GM18505 (cell line): ENCODE measurements at regions not wholly inside any gene's neighbourhood (a gene's known extent, or its start where the extent isn't known, plus 50 kb on each side); places are given as distances from the start of the nearest gene placed in this dataset.

Experiments used
- ATAC-seq: cut with Tn5 transposase; IDR thresholded peaks from one replicate; pipeline ENCODE4 v1.9.1; 2021; ENCODE audit not compliant: unreplicated experiment
- POLR2A ChIP-seq: IDR thresholded peaks from 4 replicates; pipeline ENCODE4 v1.6.1; 2011; ENCODE audit warnings: borderline replicate concordance; ENCODE audit not compliant: insufficient read depth, insufficient read length; ENCODE audit errors: extremely low read depth

DNA sequence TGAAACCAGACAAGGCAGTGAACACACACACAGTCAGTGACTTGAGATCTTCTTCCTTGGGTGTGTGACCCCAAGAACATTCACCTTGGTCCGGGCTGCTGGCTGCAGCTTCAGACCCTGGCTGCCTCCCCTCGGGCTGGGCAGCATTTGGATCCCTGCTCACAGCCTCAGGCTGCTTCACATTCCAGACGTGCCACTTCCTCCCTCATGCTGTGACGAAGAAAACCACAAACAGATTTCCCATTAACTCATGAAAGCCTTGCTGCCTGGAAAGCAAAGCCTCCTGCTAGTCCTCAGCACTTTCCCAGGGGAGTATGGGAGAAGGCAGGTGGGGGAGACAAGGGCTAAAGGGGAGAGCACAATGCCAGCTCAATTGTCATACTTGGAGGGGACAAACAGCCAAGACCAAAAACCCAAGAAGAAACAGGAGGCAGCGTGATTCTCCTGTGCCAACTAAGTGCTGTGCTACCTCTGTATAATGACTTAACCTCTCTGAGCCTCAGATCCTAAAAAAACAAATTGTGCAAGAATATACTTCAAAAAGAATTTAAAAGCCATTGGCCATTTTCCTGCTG lies 594.6 kb upstream of the BRINP1 start:
- no peak for ATAC-seq

DNA sequence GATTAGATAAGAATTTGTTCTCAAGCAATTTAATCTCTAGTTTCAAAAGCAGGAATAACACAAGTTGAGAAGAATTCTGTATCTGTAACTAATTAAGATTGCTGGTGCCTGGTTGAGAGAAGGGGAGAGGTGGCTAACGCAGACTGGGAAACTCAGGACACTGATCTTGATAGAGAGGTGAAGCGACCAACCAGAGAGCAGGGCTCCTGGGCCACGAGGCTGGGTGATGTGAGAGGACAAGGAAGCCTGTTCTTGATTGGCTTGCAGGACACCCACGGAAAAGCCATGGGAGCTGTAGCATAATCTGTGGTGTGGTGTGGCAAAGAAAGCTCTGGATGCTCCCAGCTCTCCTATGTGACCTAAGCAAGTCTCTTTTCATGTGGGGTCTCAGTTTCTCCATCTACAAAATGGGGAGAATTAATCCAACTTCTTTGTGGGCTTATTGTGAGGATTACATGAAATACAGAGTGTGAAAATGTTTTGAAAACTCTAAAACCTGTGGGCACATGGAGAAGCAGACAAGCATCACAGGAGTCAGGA lies 594.1 kb upstream of the BRINP1 start:
- no peak for TF ChIP-seq POLR2A
- no peak for ATAC-seq

More for the DNA sequence above, 594.6 kb upstream of the BRINP1 start:
- TF ChIP-seq POLR2A = no peak

DNA sequence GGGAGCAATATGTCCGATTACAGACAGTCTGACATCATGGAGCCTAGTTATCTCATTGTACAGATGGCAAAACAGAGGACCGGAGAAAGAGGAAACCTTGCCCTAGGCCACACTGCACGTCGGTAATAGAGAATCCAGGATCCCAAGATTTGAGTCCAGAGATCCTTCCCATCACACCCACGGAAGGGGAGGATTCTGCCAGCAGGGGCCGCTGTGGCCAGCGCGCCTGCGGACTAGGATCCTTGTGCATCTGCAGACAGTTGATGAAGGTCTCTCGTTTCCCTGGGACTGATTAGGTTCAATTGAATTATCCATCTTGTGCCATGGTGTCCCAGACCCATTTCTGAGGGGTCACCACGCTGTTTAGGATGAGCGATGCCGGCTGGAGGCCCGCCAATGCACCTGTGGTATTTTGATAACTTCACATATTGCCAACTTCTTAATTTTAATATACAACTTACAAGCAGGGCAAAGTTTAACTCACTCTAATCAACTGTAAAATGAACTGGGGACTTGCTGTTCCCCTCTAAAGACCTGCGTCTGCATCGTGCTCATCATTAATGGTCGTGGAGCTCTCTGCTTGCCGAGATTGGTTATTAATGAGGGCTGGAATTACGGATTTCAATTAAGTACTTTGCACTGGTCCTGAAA lies 592.7 kb upstream of the BRINP1 start:
- ATAC-seq = no peak
- no peak for TF ChIP-seq POLR2A

DNA sequence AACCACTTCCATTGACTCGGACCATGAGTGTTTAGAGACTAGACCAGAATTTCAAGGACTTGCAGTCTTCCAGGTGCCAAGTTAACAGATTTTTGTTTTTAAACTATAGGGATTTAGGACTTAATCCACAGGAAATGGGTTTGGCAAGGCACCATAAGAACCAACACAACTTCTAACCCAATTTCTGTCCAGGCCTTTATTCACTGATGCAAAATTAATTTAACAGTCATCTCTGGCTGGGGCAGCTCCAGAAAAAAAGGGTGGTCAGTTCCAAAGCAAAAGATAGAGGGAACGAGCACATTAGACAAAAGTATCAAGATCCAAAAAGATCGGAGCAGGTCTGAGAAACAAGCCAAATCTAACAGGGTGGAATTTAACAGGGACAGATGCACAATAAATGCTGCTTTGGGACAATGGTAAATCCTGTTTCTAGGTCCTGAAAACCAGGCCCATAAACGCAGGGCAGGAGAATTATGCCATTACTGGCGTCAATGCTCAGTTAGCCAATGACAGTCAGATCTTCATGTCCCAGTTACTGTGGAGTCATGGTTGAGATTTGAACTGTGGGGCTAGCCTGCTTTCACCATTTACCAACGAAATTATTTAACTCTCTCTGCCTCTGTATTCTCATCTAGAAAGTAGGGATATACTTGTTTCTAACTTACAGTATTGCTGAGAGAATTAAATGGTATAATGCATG lies 590.8 kb upstream of the BRINP1 start:
- TF ChIP-seq POLR2A = no peak
- no peak for ATAC-seq

DNA sequence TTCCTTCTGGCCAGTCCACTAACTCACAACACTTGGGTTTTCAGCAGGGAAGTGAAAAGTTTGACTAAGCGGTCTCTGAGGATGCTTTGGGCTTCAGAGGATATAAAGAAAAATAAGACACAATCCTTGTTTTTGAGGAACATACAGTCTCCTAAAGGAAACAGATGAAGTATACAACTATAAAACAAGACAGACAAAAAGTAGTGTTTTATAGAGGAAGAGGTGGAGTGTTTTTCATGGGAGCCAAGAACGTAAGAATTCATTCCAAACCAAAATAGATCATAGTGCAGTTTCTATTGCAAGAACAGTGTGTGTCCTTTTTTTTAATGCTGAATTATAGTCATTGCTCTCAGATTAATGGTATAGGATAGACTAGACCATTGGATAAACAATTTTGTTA lies 586.9 kb upstream of the BRINP1 start:
- no peak for ATAC-seq
- TF ChIP-seq POLR2A = no peak

DNA sequence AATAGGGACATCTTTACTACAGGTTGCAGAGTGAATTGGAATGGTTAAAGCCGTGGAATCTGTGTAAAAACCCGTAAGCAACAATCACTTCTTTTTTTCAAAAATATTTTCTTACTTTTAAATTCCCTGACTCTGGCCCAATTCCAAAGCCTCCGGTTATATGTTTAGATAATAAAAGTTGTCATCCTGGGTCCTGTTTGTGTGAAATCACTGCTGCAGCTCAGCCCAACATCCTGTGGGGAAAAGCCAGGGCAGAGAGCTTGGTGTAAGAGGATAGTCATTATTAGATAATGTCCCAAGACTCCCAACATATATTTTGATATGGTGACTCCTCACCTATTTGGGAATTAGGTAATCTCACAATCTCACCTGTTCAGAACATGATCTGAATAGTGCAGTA lies 586.0 kb upstream of the BRINP1 start:
- TF ChIP-seq POLR2A = no peak
- ATAC-seq = no peak

DNA sequence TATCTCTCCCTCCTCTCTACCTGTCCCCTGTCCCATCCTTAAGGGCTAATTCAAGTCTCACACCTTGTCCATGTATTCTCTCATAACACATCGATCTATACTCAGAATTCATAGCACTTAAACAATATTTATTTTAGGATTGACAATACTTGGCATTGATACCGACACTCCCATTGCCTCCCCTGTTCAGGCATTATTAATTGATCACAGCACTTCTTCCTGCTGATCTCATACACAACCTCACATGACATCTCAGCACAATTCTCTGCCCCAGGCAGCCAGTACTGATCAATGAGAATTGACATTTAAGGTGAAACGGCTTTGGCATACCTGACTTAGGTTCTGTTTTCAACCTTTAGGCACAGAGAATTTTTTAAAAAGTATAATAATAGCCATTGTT lies 582.4 kb upstream of the BRINP1 start:
- no peak for TF ChIP-seq POLR2A
- ATAC-seq = no peak

DNA sequence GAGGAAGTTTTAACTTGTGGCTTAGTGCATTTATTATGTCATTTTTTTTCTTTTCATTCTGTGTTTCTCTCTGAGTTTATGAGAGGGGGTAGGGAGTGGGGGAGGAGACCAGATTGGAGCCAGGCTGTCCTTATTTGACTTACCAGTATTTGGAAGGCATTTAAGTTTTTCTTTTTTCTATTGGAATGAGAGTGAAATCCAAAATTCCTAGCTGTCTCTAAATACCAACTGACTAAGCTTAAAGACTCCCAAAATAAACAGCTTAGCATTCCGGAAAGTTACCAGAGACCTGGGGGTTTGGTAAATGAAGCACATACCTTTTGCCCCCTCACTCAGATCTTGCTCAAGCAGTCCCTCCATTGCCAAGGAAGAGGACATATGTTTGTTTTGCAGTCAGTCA lies 581.9 kb upstream of the BRINP1 start:
- no peak for ATAC-seq
- TF ChIP-seq POLR2A = no peak

DNA sequence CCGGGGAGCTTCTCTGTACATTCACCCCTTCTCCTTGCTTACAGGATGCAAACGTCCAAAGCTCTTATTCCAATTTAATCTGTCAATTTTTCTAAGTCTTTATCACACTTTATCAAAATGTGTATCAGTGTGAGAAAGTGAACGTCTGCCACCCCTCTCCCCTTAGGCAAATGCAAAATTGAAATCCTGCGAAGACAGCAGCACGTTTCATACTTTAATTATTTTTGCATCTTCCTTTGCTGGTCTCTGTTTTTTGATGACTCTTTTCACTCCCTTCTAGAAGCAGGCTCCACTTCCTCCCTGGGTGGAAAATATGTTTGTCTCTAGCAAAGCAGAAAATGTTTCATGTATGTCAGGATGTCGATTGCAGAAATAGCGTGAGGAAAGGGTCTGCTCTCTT lies 576.5 kb upstream of the BRINP1 start:
- ATAC-seq = no peak
- no peak for TF ChIP-seq POLR2A

DNA sequence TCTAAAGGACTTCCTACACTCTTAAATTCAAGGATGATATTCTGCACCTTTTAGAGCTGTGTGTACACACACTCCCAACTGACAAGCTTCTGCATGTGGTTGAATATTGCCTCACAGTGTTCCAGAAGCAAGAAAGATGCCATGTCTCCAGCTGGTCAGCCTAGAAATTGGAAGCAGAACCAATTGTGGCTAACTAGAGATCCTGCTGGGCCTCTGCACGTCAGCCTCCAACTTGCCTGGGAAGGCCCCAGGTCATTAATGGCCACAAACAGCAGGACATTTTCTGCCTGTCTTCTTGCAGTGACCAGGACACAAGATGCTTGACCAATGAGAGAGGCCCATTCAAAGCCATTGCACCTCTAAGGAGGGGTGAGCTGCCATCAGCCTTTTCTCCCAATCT lies 571.9 kb upstream of the BRINP1 start:
- no peak for ATAC-seq

DNA sequence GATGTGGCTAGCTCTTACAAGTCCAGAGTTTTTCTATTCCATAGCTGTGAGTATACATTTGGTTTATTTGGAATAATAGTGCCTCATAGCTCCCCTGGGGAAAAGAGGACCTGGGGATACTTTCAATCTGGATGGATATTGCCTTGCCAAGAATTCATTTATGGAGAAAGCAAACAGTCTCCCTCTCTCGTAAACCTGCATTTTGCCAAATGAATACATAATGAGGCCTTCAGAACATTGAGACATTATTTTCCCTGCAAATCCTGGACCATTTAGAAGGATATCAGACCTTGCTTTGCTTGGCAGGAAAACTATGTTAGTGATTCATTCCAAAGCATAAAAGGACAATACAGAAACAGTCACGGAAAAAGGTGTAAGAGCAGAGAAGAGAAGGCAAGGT lies 569.6 kb upstream of the BRINP1 start:
- no peak for TF ChIP-seq POLR2A
- ATAC-seq = no peak

More for the DNA sequence above, 571.9 kb upstream of the BRINP1 start:
- TF ChIP-seq POLR2A = no peak

DNA sequence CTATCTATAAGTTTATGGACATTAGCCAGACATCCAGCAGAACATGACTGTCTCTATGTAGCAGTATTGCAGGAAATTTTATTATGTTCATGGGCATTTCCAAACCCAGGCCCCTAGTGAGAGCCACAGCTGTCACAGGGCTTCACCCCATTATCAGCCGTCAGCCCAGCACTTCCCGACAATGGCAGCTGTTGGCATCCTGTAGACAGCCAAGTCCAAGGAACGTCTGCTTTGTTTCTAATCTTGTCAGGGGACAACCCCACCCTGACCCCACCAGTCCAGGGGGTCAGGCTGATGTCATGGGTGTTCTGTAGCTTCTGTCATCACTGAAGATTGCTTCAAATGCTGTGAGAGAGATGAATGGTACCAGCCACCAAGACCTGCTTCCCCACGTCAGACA lies 565.3 kb upstream of the BRINP1 start:
- TF ChIP-seq POLR2A = no peak

DNA sequence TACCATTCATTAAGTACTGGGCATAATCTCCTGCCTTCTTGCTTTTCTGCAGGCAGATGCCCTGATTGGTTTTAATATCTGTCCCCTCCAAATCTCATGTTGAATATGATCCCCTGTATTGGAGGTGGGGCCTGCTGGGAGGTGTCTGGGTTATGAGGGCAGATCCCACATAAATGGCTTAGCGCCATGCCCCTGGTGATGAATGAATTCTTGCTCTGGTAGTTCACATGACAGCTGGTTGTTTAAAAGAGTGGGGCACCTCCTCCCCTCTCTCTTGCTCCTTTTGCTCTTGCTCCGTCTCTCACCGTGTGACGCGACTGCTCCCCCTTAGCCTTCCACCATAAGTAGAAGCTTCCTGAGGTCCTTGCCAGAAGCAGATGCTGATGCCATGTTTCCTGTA lies 564.0 kb upstream of the BRINP1 start:
- no peak for ATAC-seq
- TF ChIP-seq POLR2A = no peak

More for the DNA sequence above, 565.3 kb upstream of the BRINP1 start:
- ATAC-seq = no peak

DNA sequence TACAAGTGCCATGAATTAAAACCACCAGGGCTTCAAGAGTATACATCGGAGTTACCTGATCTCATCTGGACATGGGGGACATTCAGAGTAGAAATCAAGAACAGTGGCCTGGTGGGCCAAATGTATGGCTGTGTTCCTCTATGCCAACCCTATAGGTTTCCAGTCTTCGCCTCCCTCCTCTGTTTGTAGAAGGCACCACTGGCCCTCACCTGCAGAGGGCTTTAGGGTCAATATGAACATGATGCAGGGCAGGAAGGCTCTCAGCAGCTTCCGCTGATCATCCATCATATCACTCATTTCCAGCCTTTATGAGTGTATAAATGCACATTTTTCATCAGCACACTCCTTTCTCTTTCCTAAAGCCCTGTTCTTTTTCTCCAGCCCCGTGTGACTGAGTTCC lies 555.5 kb upstream of the BRINP1 start:
- TF ChIP-seq POLR2A = no peak
- no peak for ATAC-seq

DNA sequence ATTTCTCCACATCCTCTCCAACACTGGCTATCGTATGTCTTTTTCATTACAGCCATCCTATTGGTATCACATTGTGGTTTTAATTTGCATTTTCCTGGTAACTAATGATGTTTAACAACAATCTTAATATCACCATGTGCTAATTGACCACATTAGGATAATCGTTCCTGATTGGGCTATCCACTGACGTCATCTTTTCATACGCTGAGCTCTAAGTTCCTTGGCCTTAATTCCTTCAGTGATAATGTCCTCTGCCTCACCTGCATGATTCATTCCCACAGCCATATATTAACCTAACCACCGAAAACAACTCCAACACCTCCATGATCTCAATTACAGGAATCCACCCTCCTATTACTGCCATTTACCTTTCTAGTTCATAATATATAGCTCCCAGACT lies 547.9 kb upstream of the BRINP1 start:
- no peak for ATAC-seq
- TF ChIP-seq POLR2A = no peak

DNA sequence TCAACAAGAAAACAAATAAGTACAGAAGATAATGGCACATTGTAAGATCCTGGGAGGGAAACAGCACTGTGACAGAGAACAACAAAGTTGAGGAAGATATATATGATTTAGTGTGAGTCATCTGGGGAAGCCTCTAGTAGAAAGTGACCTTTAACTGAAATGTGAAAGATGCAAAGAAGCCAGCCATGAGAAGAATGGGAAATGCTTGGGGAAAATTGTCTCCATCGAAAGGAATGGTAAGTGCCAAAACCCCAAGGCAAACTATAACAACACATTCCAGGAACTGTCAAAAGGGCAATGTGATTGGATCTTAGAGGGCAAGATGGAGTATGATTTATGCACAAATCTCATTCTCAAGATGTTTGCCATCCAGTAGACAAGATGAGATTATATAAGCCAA lies 537.8 kb upstream of the BRINP1 start:
- TF ChIP-seq POLR2A = no peak
- no peak for ATAC-seq
